HCT116 (cell line): ENCODE measurements at regions not wholly inside any gene's neighbourhood (a gene's known extent, or its start where the extent isn't known, plus 50 kb on each side); places are given as distances from the start of the nearest gene placed in this dataset.

Source experiments
- CBX3 ChIP-seq: IDR thresholded peaks from 2 replicates; pipeline ENCODE4 v1.6.1; 2012; ENCODE audit warnings: low read depth
- CEBPB ChIP-seq: IDR thresholded peaks from 2 replicates; pipeline ENCODE4 v1.6.1; 2012; ENCODE audit warnings: low read depth
- EZH2 ChIP-seq: fragments of 200-600 bp; sonication (generic); IDR thresholded peaks from 2 replicates; pipeline ENCODE4 v1.6.1; 2017; ENCODE audit warnings: antibody characterized with exemption, mixed run types
- EZH2phosphoT487 ChIP-seq: fragments of 200-600 bp; IDR thresholded peaks from 2 replicates; pipeline ENCODE4 v1.6.1; 2018; ENCODE audit warnings: antibody characterized with exemption, borderline replicate concordance
- POLR2A ChIP-seq: IDR thresholded peaks from 2 replicates; pipeline ENCODE4 v1.7.0; 2011; ENCODE audit warnings: borderline replicate concordance; ENCODE audit not compliant: insufficient read depth, insufficient read length; ENCODE audit errors: extremely low read depth
- POLR2AphosphoS5 ChIP-seq: IDR thresholded peaks from 2 replicates; pipeline ENCODE4 v1.6.1; 2011; ENCODE audit warnings: mild to moderate bottlenecking, low read depth, low read length, moderate library complexity
- RAD21 ChIP-seq: IDR thresholded peaks from 2 replicates; pipeline ENCODE4 v1.6.1; 2012; ENCODE audit warnings: low read depth, mild to moderate bottlenecking
- TF ChIP-seq, protein P1 (sequence below), 3 experiments: fragments of 200-600 bp in 1 of 3; sonication (generic) in 1 of 3; IDR thresholded peaks in 2 of 3; conservative IDR thresholded peaks in 1 of 3; 2 replicates each; pipeline ENCODE4 v1.5.1; 2012 to 2017; ENCODE audit warnings: low read depth in 2 of 3, low read length in 2 of 3, antibody characterized with exemption in 1 of 3, borderline replicate concordance in 1 of 3, control low read depth in 1 of 3, mild to moderate bottlenecking in 1 of 3, mixed read lengths in 1 of 3, mixed run types in 1 of 3, moderate library complexity in 1 of 3; ENCODE audit not compliant: insufficient read depth in 1 of 3
- TF ChIP-seq, protein P2 (sequence below): IDR thresholded peaks from 2 replicates; pipeline ENCODE4 v1.6.1; 2011; ENCODE audit warnings: mild to moderate bottlenecking, low read length, moderate library complexity; ENCODE audit not compliant: insufficient replicate concordance; ENCODE audit errors: extremely low read depth

DNA sequence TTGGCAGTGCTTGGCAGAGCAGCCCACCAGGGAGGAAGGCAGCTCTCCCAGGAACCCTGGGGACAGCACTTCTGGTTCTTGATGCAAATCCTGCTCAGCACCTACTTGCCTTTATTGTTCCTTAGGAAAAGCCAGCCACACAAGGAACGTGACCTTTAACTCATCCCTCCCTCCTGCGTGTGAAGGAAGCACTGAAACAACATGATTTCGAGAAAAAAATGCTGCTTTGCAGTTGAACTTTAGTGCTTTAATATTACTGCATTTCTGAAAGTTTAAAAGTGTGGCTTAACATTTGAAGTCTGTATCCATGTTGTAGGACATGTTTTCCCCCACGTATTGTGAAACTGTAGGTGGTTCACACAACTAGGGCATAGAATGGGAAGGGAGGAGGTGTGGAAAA is 50.4 kb upstream of the CTNNB1 start:
- TF ChIP-seq EZH2phosphoT487 (no peak), POLR2AphosphoS5 (no peak), CBX3 (no peak), POLR2A (no peak), EZH2 (no peak), CEBPB (no peak), RAD21 (no peak)
- TF ChIP-seq, protein P1, sequence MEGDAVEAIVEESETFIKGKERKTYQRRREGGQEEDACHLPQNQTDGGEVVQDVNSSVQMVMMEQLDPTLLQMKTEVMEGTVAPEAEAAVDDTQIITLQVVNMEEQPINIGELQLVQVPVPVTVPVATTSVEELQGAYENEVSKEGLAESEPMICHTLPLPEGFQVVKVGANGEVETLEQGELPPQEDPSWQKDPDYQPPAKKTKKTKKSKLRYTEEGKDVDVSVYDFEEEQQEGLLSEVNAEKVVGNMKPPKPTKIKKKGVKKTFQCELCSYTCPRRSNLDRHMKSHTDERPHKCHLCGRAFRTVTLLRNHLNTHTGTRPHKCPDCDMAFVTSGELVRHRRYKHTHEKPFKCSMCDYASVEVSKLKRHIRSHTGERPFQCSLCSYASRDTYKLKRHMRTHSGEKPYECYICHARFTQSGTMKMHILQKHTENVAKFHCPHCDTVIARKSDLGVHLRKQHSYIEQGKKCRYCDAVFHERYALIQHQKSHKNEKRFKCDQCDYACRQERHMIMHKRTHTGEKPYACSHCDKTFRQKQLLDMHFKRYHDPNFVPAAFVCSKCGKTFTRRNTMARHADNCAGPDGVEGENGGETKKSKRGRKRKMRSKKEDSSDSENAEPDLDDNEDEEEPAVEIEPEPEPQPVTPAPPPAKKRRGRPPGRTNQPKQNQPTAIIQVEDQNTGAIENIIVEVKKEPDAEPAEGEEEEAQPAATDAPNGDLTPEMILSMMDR (IDR thresholded peaks at IDR 0.05 in 2 of 3, conservative IDR thresholded peaks at IDR 0.05 in 1 of 3; ENCODE audit: borderline replicate concordance in 1 of 3, insufficient read depth in 1 of 3, low read depth in 2 of 3, low read length in 2 of 3), result no peak
- TF ChIP-seq, protein P2, sequence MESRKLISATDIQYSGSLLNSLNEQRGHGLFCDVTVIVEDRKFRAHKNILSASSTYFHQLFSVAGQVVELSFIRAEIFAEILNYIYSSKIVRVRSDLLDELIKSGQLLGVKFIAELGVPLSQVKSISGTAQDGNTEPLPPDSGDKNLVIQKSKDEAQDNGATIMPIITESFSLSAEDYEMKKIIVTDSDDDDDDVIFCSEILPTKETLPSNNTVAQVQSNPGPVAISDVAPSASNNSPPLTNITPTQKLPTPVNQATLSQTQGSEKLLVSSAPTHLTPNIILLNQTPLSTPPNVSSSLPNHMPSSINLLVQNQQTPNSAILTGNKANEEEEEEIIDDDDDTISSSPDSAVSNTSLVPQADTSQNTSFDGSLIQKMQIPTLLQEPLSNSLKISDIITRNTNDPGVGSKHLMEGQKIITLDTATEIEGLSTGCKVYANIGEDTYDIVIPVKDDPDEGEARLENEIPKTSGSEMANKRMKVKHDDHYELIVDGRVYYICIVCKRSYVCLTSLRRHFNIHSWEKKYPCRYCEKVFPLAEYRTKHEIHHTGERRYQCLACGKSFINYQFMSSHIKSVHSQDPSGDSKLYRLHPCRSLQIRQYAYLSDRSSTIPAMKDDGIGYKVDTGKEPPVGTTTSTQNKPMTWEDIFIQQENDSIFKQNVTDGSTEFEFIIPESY, result no peak
